GM23338 (cell line): ENCODE measurements at regions not wholly inside any gene's neighbourhood (a gene's known extent, or its start where the extent isn't known, plus 50 kb on each side); places are given as distances from the start of the nearest gene placed in this dataset.

Experiments used
- CTCF ChIP-seq, 2 experiments: fragments of 200-600 bp in 1 of 2; sonication (generic) in 1 of 2; conservative IDR thresholded peaks; 2 replicates each; pipeline versions ENCODE4 v1.5.1 to v1.6.1; 2016 to 2017; ENCODE audit warnings: antibody characterized with exemption in 2 of 2, low read depth in 2 of 2, mild to moderate bottlenecking in 2 of 2, moderate library complexity in 1 of 2
- EZH2 ChIP-seq: fragments of 200-600 bp; sonication (generic); IDR thresholded peaks from one replicate; pipeline ENCODE4 v1.8.0; 2017; ENCODE audit warnings: antibody characterized with exemption, mild to moderate bottlenecking, low read depth; ENCODE audit not compliant: unreplicated experiment

GRCh38 chr11:22471385-22471784, 133.2 kb downstream of the SLC17A6 start:
- TF ChIP-seq CTCF (conservative IDR thresholded peaks at IDR 0.05; ENCODE audit: low read depth in 2 of 2): no peak
- no peak for TF ChIP-seq EZH2
